ENCODE measurements at regions not wholly inside any gene's neighbourhood (a gene's known extent, or its start where the extent isn't known, plus 50 kb on each side); places are given as distances from the start of the nearest gene placed in this dataset.

GRCh38 chr5:72647806-72648205, 140.6 kb upstream of the ZNF366 start:
- no peak for TF ChIP-seq POLR2A (IDR thresholded peaks at IDR 0.05; ENCODE audit: control extremely low read depth in 1 of 2, low read depth in 2 of 2, low read length in 2 of 2)
- TF ChIP-seq SIN3A (conservative IDR thresholded peaks at IDR 0.05 in 1 of 2, IDR thresholded peaks at IDR 0.05 in 1 of 2; ENCODE audit: low read depth in 1 of 2, low read length in 2 of 2): no peak
- no peak for TF ChIP-seq KDM4A (IDR thresholded peaks at IDR 0.05; ENCODE audit: low read depth, low read length, severe bottlenecking)
- no peak for TF ChIP-seq NRF1 (IDR thresholded peaks at IDR 0.05; ENCODE audit: low read depth, low read length)
- no peak for TF ChIP-seq SP4 (IDR thresholded peaks at IDR 0.05; ENCODE audit: low read length)
- TF ChIP-seq POLR2AphosphoS5 (IDR thresholded peaks at IDR 0.05; ENCODE audit: low read depth, low read length): no peak
- no peak for TF ChIP-seq EP300 (IDR thresholded peaks at IDR 0.05; ENCODE audit: borderline replicate concordance in 1 of 2, low read depth in 2 of 2, low read length in 2 of 2)
- TF ChIP-seq MAX (IDR thresholded peaks at IDR 0.05): no peak
- no peak for TF ChIP-seq CTCF (IDR thresholded peaks at IDR 0.05; ENCODE audit: control extremely low read depth in 1 of 3, insufficient read depth in 1 of 3, low read depth in 1 of 3, low read length in 3 of 3)
- no peak for TF ChIP-seq EGR1 (IDR thresholded peaks at IDR 0.05; ENCODE audit: borderline replicate concordance, low read depth, low read length)
- no peak for TF ChIP-seq BRCA1 (IDR thresholded peaks at IDR 0.05; ENCODE audit: low read depth, low read length)
- TF ChIP-seq CHD1 (IDR thresholded peaks at IDR 0.05; ENCODE audit: low read depth, low read length): no peak

Measured in H1 (cell line).